Loucy (cell line): ENCODE measurements at regions not wholly inside any gene's neighbourhood (a gene's known extent, or its start where the extent isn't known, plus 50 kb on each side); places are given as distances from the start of the nearest gene placed in this dataset.

ENCODE experiments used
- H2AFZ ChIP-seq: fragments of 200-600 bp; sonication (generic); 2 replicates; pipeline ENCODE4 v1.6.0; 2016; ENCODE audit warnings: antibody characterized with exemption, mild to moderate bottlenecking, low read length, moderate library complexity
- H3F3A ChIP-seq: fragments of 200-600 bp; 2 replicates; pipeline ENCODE4 v1.6.0; 2016; ENCODE audit warnings: antibody characterized with exemption, low read depth, mild to moderate bottlenecking
- H3K27me3 ChIP-seq: fragments of 200-600 bp; sonication (generic); 2 replicates; pipeline ENCODE4 v1.6.1; 2014; ENCODE audit warnings: low read length, mild to moderate bottlenecking; ENCODE audit not compliant: insufficient read depth, poor library complexity, severe bottlenecking
- H3K36me3 ChIP-seq: fragments of 200-600 bp; sonication (generic); 2 replicates; pipeline ENCODE4 v1.6.1; 2016; ENCODE audit warnings: low read length; ENCODE audit not compliant: insufficient read depth
- H3K4me1 ChIP-seq: fragments of 200-600 bp; sonication (generic); 2 replicates; pipeline ENCODE4 v1.5.1; 2014; ENCODE audit warnings: low read length, mild to moderate bottlenecking; ENCODE audit not compliant: insufficient read depth, poor library complexity, severe bottlenecking
- H3K4me2 ChIP-seq: fragments of 200-600 bp; sonication (generic); 2 replicates; pipeline ENCODE4 v1.6.0; 2014; ENCODE audit warnings: antibody characterized with exemption, low read length, low read depth, mild to moderate bottlenecking; ENCODE audit not compliant: poor library complexity, severe bottlenecking
- H3K4me3 ChIP-seq: fragments of 200-600 bp; sonication (generic); 2 replicates; pipeline ENCODE4 v1.5.1; 2014; ENCODE audit warnings: low read length, mild to moderate bottlenecking, mixed read lengths; ENCODE audit not compliant: poor library complexity, severe bottlenecking
- H3K79me2 ChIP-seq: fragments of 200-600 bp; sonication (generic); 2 replicates; pipeline ENCODE4 v1.6.1; 2014; ENCODE audit warnings: low read length; ENCODE audit not compliant: insufficient read depth
- H3K9ac ChIP-seq: fragments of 200-600 bp; sonication (generic); 2 replicates; pipeline ENCODE4 v1.6.0; 2014; ENCODE audit warnings: mild to moderate bottlenecking, low read depth, low read length, moderate library complexity; ENCODE audit not compliant: poor library complexity, severe bottlenecking
- H3K9me2 ChIP-seq: fragments of 200-600 bp; sonication (generic); replicated peaks from 2 replicates; pipeline ENCODE4 v1.6.1; 2016; ENCODE audit warnings: low read depth, low read length, mixed read lengths
- H3K9me3 ChIP-seq: fragments of 200-600 bp; sonication (generic); 2 replicates; pipeline ENCODE4 v1.6.1; 2014; ENCODE audit warnings: mild to moderate bottlenecking, antibody characterized with exemption, low read length, low read depth; ENCODE audit not compliant: insufficient read depth
- H4K20me1 ChIP-seq: fragments of 200-600 bp; sonication (generic); 2 replicates; pipeline ENCODE4 v1.6.0; 2014; ENCODE audit warnings: antibody characterized with exemption, low read length, mild to moderate bottlenecking; ENCODE audit not compliant: insufficient read depth, poor library complexity, severe bottlenecking
- CTCF ChIP-seq: fragments of 200-600 bp; sonication (generic); conservative IDR thresholded peaks from 2 replicates; pipeline ENCODE4 v1.5.1; 2014; ENCODE audit warnings: mild to moderate bottlenecking, antibody characterized with exemption, low read length
- EZH2phosphoT487 ChIP-seq: fragments of 200-600 bp; IDR thresholded peaks from 2 replicates; pipeline ENCODE4 v1.6.1; 2018; ENCODE audit warnings: antibody characterized with exemption, mild to moderate bottlenecking, moderate library complexity, borderline replicate concordance

- H3K4me2 ChIP-seq, result no peak overlapping the region
- no peak for TF ChIP-seq CTCF
- no peaks in the 10 kb centered on the region for H3K9me3 ChIP-seq
- H3K9ac ChIP-seq, result no peak overlapping the region
- no peaks in the 10 kb centered on the region for H3K4me1 ChIP-seq
- H2AFZ ChIP-seq, result no peak overlapping the region
- no peaks in the 10 kb centered on the region for H4K20me1 ChIP-seq
- H3K79me2 ChIP-seq, result no peaks in the 10 kb centered on the region
- H3F3A ChIP-seq, result no peaks in the 10 kb centered on the region
- no peak overlapping the region for H3K4me3 ChIP-seq
- no peaks in the 10 kb centered on the region for H3K9me2 ChIP-seq
- H3K36me3 ChIP-seq, result no peaks in the 10 kb centered on the region
- no peaks in the 10 kb centered on the region for H3K27me3 ChIP-seq
Measured at GRCh38 chr3:28947751-28948150, 333.1 kb upstream of the RBMS3 start.

- TF ChIP-seq EZH2phosphoT487, result no peak
- no peak for TF ChIP-seq CTCF
Measured at GRCh38 chr3:28948685-28949084, 332.2 kb upstream of the RBMS3 start.

GRCh38 chr3:28949580-28949979, 331.3 kb upstream of the RBMS3 start:
- no peak overlapping the region for H3K4me2 ChIP-seq
- no peaks in the 10 kb centered on the region for H3K27me3 ChIP-seq
- H3K9me3 ChIP-seq, result no peaks in the 10 kb centered on the region
- no peak overlapping the region for H3K9ac ChIP-seq
- no peak for TF ChIP-seq CTCF
- TF ChIP-seq EZH2phosphoT487, result no peak
- no peaks in the 10 kb centered on the region for H4K20me1 ChIP-seq
- no peaks in the 10 kb centered on the region for H3K36me3 ChIP-seq
- no peak overlapping the region for H3K4me3 ChIP-seq
- H3K79me2 ChIP-seq, result no peaks in the 10 kb centered on the region
- H2AFZ ChIP-seq, result no peak overlapping the region
- no peaks in the 10 kb centered on the region for H3K4me1 ChIP-seq
- no peaks in the 10 kb centered on the region for H3K9me2 ChIP-seq
- no peaks in the 10 kb centered on the region for H3F3A ChIP-seq

More at GRCh38 chr3:28948685-28949084, 332.2 kb upstream of the RBMS3 start:
- no peak overlapping the region for H3K9ac ChIP-seq
- no peaks in the 10 kb centered on the region for H3K4me1 ChIP-seq
- no peaks in the 10 kb centered on the region for H3F3A ChIP-seq
- no peak overlapping the region for H3K4me2 ChIP-seq
- no peaks in the 10 kb centered on the region for H3K36me3 ChIP-seq
- no peaks in the 10 kb centered on the region for H4K20me1 ChIP-seq
- H3K9me3 ChIP-seq, result no peaks in the 10 kb centered on the region
- no peak overlapping the region for H2AFZ ChIP-seq
- H3K9me2 ChIP-seq, result no peaks in the 10 kb centered on the region
- no peaks in the 10 kb centered on the region for H3K27me3 ChIP-seq
- no peak overlapping the region for H3K4me3 ChIP-seq
- H3K79me2 ChIP-seq, result no peaks in the 10 kb centered on the region
